Heart left ventricle (tissue), 16 donors: ENCODE measurements at regions not wholly inside any gene's neighbourhood (a gene's known extent, or its start where the extent isn't known, plus 50 kb on each side); places are given as distances from the start of the nearest gene placed in this dataset.

Experiments
- ATAC-seq, 4 donors: fragments of 200-7000 bp; cut with Tn5 transposase; one replicate each; pipeline ENCODE4 v1.9.1; 2020 to 2022; ENCODE audit warnings: moderate library complexity in 4 of 4, mild to moderate bottlenecking in 3 of 4, moderate number of reproducible peaks in 1 of 4
- DNase-seq, 5 donors: peaks; one replicate each; pipeline ENCODE4 v3.0.0-alpha.2; 2020
- H3K27ac ChIP-seq, 12 donors: fragments of 200-600 bp; sonication (generic) in 4 of 12; one replicate each; pipeline versions ENCODE4 v1.5.0 to v1.8.0; 2016 to 2022; ENCODE audit warnings: mild to moderate bottlenecking in 2 of 12
- H3K27me3 ChIP-seq, 9 donors: fragments of 200-600 bp; sonication (generic) in 2 of 9; one replicate each; pipeline versions ENCODE4 v1.5.1 to v1.8.0; 2016 to 2022; ENCODE audit warnings: mild to moderate bottlenecking in 3 of 9
- H3K36me3 ChIP-seq, 9 donors: fragments of 200-600 bp; sonication (generic) in 2 of 9; one replicate each; pipeline versions ENCODE4 v1.5.0 to v1.8.0; 2018 to 2022; ENCODE audit warnings: mild to moderate bottlenecking in 2 of 9
- H3K4me1 ChIP-seq, 12 donors: fragments of 200-600 bp; sonication (generic) in 4 of 12; one replicate each; pipeline versions ENCODE4 v1.5.0 to v1.8.0; 2016 to 2022; ENCODE audit warnings: mild to moderate bottlenecking in 3 of 12
- H3K4me3 ChIP-seq, 12 donors: fragments of 200-600 bp; sonication (generic) in 4 of 12; one replicate each; pipeline versions ENCODE4 v1.5.0 to v1.8.0; 2017 to 2022; ENCODE audit warnings: mild to moderate bottlenecking in 9 of 12, moderate library complexity in 4 of 12
- H3K9me3 ChIP-seq, 12 donors: fragments of 200-600 bp; sonication (generic) in 4 of 12; one replicate each; pipeline versions ENCODE4 v1.5.0 to v1.8.0; 2016 to 2022; ENCODE audit warnings: mild to moderate bottlenecking in 1 of 12
- POLR2A ChIP-seq, 2 donors: fragments of 450-650 bp; IDR thresholded peaks; one replicate each; pipeline ENCODE4 v1.6.1; 2017; ENCODE audit warnings: antibody characterized with exemption in 2 of 2, mild to moderate bottlenecking in 2 of 2, moderate library complexity in 2 of 2
- WGBS, 4 donors: extraction: QIAGEN DNeasy Blood & Tissue Kit in 2 of 4; methylation state at CpG; one replicate each; pipeline versions ENCODE4 v1.1.5 to v1.1.7; 2013 to 2018; 5-methylcytosine and 5-hydroxymethylcytosine counted together
- intact Hi-C, 10 donors: fragments of 100-400 bp; cut with DNase I; formaldehyde crosslinking; loops; one replicate each; pipeline versions ENCODE4 v1.11.1 to v1.14.2; 2022
- TF ChIP-seq, protein P1 (sequence below), 12 donors: fragments of 200-600 bp; sonication (generic) in 4 of 12; IDR thresholded peaks; one replicate each; pipeline versions ENCODE4 v1.5.0 to v1.8.0; 2018 to 2022; ENCODE audit warnings: antibody characterized with exemption in 12 of 12, mild to moderate bottlenecking in 5 of 12
- donor health status: ischemic (EF 13 %, LVEDD 7.1; RV severe dilation, severe dysfunction).
- donor health status: healthy with polysubstance abuse.
- donor health status: DM: no; HTN: yes; CAD: no.
- donor health status: DM: no; HTN: no; CAD: no.
- donor health status: ischemic (EF 25% LVEDD 6.9; RV normal size, moderate dysfunction).
- donor health status: ischemic (EF 25% LVEDD 5.7; RV mildly dilated, moderate dysfunction).
- donor health status: healthy.
- donor health status: DM: yes; HTN: yes; CAD: no.
- donor health status: ischemic (EF 35%, LVEDD 5.7; RV mildly dilated, moderate dysfunction).
- donor health status: nonischemic (EF 11% LVEDD 7.7; RV severe dilation, severe dysfunction).
- donor health status: DM: yes; HTN: yes; CAD: no.
- donor health status: PGD.
- donor health status: ischemic (EF 29% LVEDD 5.4; RV normal size, mild dysfunction).
- donor health status: nonischemic (EF 23%, LVEDD 6.1; RV moderate dilation, normal function).

DNA sequence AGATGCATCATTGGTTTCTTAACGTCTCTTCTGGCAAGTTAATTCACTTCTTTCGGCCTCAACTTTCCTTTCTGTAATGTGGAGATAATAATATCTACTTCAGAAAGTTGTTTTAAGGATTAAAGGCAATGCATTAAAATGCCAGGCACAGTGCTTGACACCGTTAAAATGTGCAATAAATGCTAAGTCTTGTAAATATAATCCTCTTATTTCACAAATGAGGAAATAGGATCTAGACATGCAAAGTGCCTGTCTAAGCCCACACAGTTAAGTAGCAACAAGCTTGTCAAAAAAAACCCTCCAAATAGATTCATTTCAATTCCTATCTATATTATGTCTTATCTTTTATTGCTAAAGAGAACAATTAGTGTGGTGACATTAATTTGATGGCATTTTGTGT lies 86.4 kb upstream of the TSC22D1 start:
- Histone ChIP-seq H3K36me3 (no peaks in the 10 kb centered on the region), H3K9me3 (no peaks in the 10 kb centered on the region), H3K4me1 (peaks cover 0 to 5% (median under 1%) of the 10 kb centered on the region in 12 donors), H3K27ac (no peak overlapping the region), H3K4me3 (no peak overlapping the region), H3K27me3 (no peaks in the 10 kb centered on the region)
- TF ChIP-seq, protein P1, sequence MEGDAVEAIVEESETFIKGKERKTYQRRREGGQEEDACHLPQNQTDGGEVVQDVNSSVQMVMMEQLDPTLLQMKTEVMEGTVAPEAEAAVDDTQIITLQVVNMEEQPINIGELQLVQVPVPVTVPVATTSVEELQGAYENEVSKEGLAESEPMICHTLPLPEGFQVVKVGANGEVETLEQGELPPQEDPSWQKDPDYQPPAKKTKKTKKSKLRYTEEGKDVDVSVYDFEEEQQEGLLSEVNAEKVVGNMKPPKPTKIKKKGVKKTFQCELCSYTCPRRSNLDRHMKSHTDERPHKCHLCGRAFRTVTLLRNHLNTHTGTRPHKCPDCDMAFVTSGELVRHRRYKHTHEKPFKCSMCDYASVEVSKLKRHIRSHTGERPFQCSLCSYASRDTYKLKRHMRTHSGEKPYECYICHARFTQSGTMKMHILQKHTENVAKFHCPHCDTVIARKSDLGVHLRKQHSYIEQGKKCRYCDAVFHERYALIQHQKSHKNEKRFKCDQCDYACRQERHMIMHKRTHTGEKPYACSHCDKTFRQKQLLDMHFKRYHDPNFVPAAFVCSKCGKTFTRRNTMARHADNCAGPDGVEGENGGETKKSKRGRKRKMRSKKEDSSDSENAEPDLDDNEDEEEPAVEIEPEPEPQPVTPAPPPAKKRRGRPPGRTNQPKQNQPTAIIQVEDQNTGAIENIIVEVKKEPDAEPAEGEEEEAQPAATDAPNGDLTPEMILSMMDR (IDR thresholded peaks at IDR 0.05), result no peak
- TF ChIP-seq POLR2A (IDR thresholded peaks at IDR 0.05), result no peak
- ATAC-seq, result no peak
- no peak for DNase-seq
- 84 to 88% (median 86%) methylated on average over 3 of the region's 3 CpGs for WGBS, 4 donors
- intact Hi-C loops, result no loop called here

DNA sequence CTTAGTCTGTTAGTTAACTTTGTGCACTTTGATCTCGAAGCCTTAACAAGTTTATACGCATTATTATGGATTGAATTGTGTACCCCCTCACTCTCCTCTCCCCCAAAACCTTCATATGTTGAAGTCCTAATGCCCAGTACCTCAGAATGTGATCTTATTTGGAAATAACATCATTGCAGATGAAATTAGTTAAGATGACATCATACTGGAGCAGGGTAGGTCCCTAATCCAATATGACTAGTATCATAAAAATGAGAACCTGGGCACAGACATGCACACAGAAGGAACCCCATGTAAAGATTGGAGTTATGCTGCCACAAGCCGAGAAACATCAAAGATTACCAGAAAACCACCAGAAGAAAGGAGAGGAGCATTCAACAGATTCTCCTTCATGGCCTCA lies 85.8 kb upstream of the TSC22D1 start:
- ATAC-seq, result no peak
- no peak overlapping the region for H3K27ac ChIP-seq
- no peaks in the 10 kb centered on the region for H3K4me1 ChIP-seq
- 86 to 90% (median 89%) methylated on average over 3 of the region's 3 CpGs for WGBS, 4 donors
- H3K9me3 ChIP-seq, result no peaks in the 10 kb centered on the region
- H3K27me3 ChIP-seq, result no peaks in the 10 kb centered on the region
- no peak for DNase-seq
- TF ChIP-seq, protein P1 (IDR thresholded peaks at IDR 0.05), result no peak
- no peak for TF ChIP-seq POLR2A (IDR thresholded peaks at IDR 0.05)
- H3K36me3 ChIP-seq, result no peaks in the 10 kb centered on the region
- intact Hi-C loops, result no loop called here
- no peak overlapping the region for H3K4me3 ChIP-seq

DNA sequence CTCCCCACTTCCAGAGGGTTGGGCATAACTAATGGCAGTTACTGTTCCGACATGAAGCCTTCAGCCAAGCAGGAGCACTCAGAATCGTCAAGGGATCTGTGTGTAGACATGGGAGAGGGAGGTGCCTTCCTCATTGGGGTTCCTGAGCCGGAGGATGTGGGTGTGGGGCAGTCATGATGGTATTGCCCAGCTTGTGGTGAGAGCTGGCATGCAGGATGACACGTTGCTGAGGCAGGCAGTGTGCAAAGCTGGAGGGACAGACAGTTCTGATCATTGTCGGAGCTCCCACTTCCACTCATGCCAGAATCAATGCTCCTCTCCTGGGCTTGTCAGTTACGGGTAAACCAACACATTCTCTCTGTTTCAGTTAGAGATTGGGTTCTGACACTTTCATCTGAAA lies 83.9 kb upstream of the TSC22D1 start:
- Histone ChIP-seq H3K4me1 (no peaks in the 10 kb centered on the region), H3K27ac (no peak overlapping the region), H3K9me3 (no peaks in the 10 kb centered on the region), H3K4me3 (no peak overlapping the region), H3K36me3 (no peaks in the 10 kb centered on the region), H3K27me3 (no peaks in the 10 kb centered on the region)
- intact Hi-C loops, result no loop called here
- TF ChIP-seq POLR2A (IDR thresholded peaks at IDR 0.05), result no peak
- TF ChIP-seq, protein P1 (IDR thresholded peaks at IDR 0.05), result no peak
- DNase-seq, result no peak
- WGBS, 4 donors, result 70 to 82% (median 80%) methylated on average over 6 of the region's 6 CpGs
- ATAC-seq, result no peak

DNA sequence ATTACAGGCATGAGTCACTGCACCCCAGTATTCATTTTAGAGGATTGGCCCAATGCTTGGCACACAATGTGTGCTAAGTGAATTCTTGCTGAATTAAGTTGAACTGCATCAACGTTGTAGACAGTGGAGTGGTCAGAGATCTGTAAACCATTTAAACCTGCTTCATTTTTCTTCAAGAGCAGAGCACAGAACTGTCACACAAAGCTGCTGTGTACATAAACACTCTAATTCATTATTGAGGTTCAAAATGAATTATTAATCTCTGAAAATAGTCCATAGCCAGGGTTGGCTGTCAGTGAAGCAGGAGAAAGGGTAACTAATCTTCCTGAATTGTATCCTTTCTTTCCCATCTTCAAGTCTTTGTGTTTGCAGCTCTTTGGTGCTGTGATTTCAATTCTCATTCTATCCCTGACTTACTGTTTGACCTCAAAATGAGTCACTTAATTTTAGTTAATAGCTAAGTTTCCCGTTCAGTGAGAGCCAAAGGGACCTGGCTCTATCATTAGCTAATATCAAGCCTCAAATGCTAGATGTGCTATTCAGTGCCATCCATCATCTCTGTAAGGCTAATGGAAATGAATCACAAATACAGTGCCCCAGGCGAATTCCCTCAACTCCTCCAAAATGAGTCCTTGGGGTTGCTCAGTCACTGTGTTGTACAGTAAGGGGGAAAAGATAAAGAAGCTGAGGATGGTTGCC lies 77.0 kb upstream of the TSC22D1 start:
- 80 to 86% (median 81%) methylated on average over 3 of the region's 3 CpGs for WGBS, 4 donors
- H3K27ac ChIP-seq, result no peak overlapping the region
- ATAC-seq (no peak), DNase-seq (no peak)
- no peaks in the 10 kb centered on the region for H3K27me3 ChIP-seq
- H3K4me1 ChIP-seq, result peaks cover 0 to 3% (median 0%) of the 10 kb centered on the region in 12 donors
- TF ChIP-seq POLR2A (IDR thresholded peaks at IDR 0.05), result no peak
- TF ChIP-seq, protein P1 (IDR thresholded peaks at IDR 0.05), result no peak
- intact Hi-C loops, result no loop called here
- no peak overlapping the region for H3K4me3 ChIP-seq
- H3K9me3 ChIP-seq, result no peaks in the 10 kb centered on the region
- H3K36me3 ChIP-seq, result no peaks in the 10 kb centered on the region
